Activated T-cell treated with anti-CD3 and anti-CD28 coated beads, Interleukin-2, amount 50 U/mL, for 4 hours (primary cell): ENCODE measurements at regions not wholly inside any gene's neighbourhood (a gene's known extent, or its start where the extent isn't known, plus 50 kb on each side); places are given as distances from the start of the nearest gene placed in this dataset.

Source experiments
- ATAC-seq, 2 donors: fragments of 200-7000 bp; cut with Tn5 transposase; one replicate each; pipeline ENCODE4 v1.10.0; 2021
- DNase-seq: peaks from one replicate; pipeline ENCODE4 v3.0.0-alpha.2; 2020
- H3K27me3 Mint-ChIP-seq: one replicate; pipeline ENCODE4 v1.8.0; 2021; ENCODE audit warnings: low read depth, mixed read lengths
- H3K36me3 Mint-ChIP-seq: one replicate; pipeline ENCODE4 v1.8.0; 2022; ENCODE audit warnings: mixed read lengths; ENCODE audit not compliant: insufficient read depth
- H3K4me1 Mint-ChIP-seq: one replicate; pipeline ENCODE4 v1.8.0; 2021; ENCODE audit warnings: low read depth, mixed read lengths
- H3K4me3 Mint-ChIP-seq: one replicate; pipeline ENCODE4 v1.8.0; 2021; ENCODE audit warnings: mild to moderate bottlenecking, moderate library complexity, mixed read lengths
- H3K9me3 Mint-ChIP-seq: one replicate; pipeline ENCODE4 v1.8.0; 2021; ENCODE audit warnings: mixed read lengths

- Mint-ChIP-seq H3K4me1 (no peaks in the 10 kb centered on the region), H3K36me3 (no peaks in the 10 kb centered on the region), H3K4me3 (no peak overlapping the region), H3K27me3 (no peaks in the 10 kb centered on the region), H3K9me3 (no peaks in the 10 kb centered on the region)
- DNase-seq = no peak
- ATAC-seq = no peak
These were observed 703.2 kb downstream of the HDGFL1 start for GRCh38 chr6:23272536-23272935.

GRCh38 chr6:23277521-23278179 is 708.3 kb downstream of the HDGFL1 start:
- Mint-ChIP-seq H3K27me3 (no peaks in the 10 kb centered on the region), H3K36me3 (no peaks in the 10 kb centered on the region), H3K4me1 (no peaks in the 10 kb centered on the region), H3K4me3 (no peak overlapping the region), H3K9me3 (no peaks in the 10 kb centered on the region)
- ATAC-seq = no peak
- DNase-seq = no peak

GRCh38 chr6:23278180-23278532 is 708.8 kb downstream of the HDGFL1 start:
- no peaks in the 10 kb centered on the region for H3K27me3 Mint-ChIP-seq
- H3K36me3 Mint-ChIP-seq = no peaks in the 10 kb centered on the region
- H3K9me3 Mint-ChIP-seq = no peaks in the 10 kb centered on the region
- ATAC-seq = no peak
- no peak overlapping the region for H3K4me3 Mint-ChIP-seq
- no peaks in the 10 kb centered on the region for H3K4me1 Mint-ChIP-seq
- no peak for DNase-seq

DNA sequence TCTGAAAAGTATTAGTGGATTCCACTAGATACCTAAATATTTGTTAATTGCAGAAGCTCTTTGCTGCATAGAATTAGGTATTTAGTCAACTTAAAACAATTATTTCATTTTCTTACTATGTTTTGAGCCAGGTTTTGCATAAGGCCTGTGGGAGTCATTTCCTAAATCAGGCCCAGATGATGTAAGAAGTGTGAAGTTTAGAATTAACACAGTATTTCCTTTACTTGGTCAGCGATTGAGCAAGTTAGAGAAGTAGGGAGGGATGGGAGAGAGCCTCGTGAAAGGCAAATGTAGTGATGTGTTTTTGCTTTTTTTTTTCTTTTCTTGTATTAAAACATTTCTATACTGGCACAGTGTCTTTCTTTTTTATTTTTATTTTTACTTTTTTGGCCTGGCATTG is 711.1 kb downstream of the HDGFL1 start:
- peaks cover 3% of the 10 kb centered on the region for H3K9me3 Mint-ChIP-seq
- no peak for DNase-seq
- ATAC-seq = no peak
- no peaks in the 10 kb centered on the region for H3K27me3 Mint-ChIP-seq
- H3K36me3 Mint-ChIP-seq = no peaks in the 10 kb centered on the region
- no peaks in the 10 kb centered on the region for H3K4me1 Mint-ChIP-seq
- no peak overlapping the region for H3K4me3 Mint-ChIP-seq

- no peak for DNase-seq
- H3K27me3 Mint-ChIP-seq = no peaks in the 10 kb centered on the region
- H3K36me3 Mint-ChIP-seq = no peaks in the 10 kb centered on the region
- H3K4me1 Mint-ChIP-seq = no peaks in the 10 kb centered on the region
- peaks cover 12% of the 10 kb centered on the region for H3K9me3 Mint-ChIP-seq
- no peak overlapping the region for H3K4me3 Mint-ChIP-seq
- no peak for ATAC-seq
These were observed 713.1 kb downstream of the HDGFL1 start for GRCh38 chr6:23282252-23283021.

DNA sequence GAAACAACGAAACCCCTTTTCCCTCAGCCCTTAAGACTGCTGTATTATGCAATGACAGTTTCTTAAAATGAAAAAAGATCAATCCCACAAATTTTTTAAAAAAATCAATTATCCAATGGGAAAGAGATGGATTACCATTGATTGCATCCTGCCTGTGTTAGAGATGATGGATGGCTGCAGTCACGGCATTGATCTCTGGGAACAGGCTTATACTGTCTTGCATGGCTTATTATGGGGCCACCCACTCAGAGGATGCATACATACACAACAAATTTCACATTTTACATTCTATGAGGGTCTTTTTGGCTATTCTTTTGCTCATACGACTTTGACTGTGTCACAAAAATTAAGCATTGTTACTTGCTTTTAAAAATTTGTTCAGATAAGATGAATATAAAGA is 724.3 kb downstream of the HDGFL1 start:
- no peaks in the 10 kb centered on the region for H3K9me3 Mint-ChIP-seq
- H3K27me3 Mint-ChIP-seq = no peaks in the 10 kb centered on the region
- ATAC-seq = no peak
- no peaks in the 10 kb centered on the region for H3K4me1 Mint-ChIP-seq
- no peaks in the 10 kb centered on the region for H3K36me3 Mint-ChIP-seq
- no peak overlapping the region for H3K4me3 Mint-ChIP-seq
- DNase-seq = no peak

DNA sequence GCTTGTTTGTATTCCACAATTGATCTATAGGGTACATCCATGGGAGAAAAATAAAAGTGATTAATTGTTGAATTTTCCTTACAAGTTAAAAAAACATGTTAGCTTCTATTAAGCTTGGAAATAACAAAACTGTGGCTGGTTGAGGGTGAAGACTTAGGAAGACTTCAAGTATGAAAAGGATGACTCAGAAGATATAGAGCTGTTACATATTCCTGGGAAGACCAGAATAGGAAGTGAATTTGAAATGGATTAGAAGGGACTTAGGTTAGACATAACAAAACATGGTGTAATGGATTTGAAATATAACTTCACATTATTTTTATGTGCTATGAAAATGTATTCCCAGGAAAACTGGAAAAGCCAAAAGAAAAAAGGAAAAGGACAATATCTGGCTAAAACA is 732.2 kb downstream of the HDGFL1 start:
- peaks cover 17% of the 10 kb centered on the region for H3K9me3 Mint-ChIP-seq
- H3K36me3 Mint-ChIP-seq = no peaks in the 10 kb centered on the region
- H3K27me3 Mint-ChIP-seq = no peaks in the 10 kb centered on the region
- no peaks in the 10 kb centered on the region for H3K4me1 Mint-ChIP-seq
- no peak for ATAC-seq
- DNase-seq = no peak
- no peak overlapping the region for H3K4me3 Mint-ChIP-seq

DNA sequence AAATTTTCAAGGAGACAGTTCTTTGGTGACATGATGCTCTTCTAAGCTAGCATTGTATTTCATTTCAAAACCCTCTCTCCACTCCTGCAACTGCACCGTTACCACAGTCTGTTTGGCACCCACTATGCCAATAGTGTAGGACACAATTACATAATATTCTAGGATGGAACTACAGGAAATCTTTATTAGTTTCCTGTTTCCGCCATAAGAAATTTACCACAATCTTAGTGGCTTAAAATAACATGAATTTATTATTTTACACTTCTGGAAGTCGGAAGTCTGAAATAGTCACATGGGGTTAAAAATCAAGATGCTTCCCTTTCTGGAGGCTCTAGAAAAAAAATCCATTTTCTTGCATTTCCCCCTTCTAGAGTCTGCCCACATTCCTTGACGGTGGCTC is 733.1 kb downstream of the HDGFL1 start:
- H3K4me1 Mint-ChIP-seq = no peaks in the 10 kb centered on the region
- no peak overlapping the region for H3K4me3 Mint-ChIP-seq
- H3K36me3 Mint-ChIP-seq = no peaks in the 10 kb centered on the region
- no peaks in the 10 kb centered on the region for H3K27me3 Mint-ChIP-seq
- H3K9me3 Mint-ChIP-seq = peaks cover 17% of the 10 kb centered on the region
- DNase-seq = no peak
- no peak for ATAC-seq

GRCh38 chr6:23305325-23305943 is 736.1 kb downstream of the HDGFL1 start:
- Mint-ChIP-seq H3K4me3 (no peak overlapping the region), H3K4me1 (no peaks in the 10 kb centered on the region), H3K9me3 (peaks cover 29% of the 10 kb centered on the region), H3K27me3 (no peaks in the 10 kb centered on the region), H3K36me3 (no peaks in the 10 kb centered on the region)
- DNase-seq (no peak), ATAC-seq (no peak)

- peaks cover 27% of the 10 kb centered on the region for H3K9me3 Mint-ChIP-seq
- H3K27me3 Mint-ChIP-seq = no peaks in the 10 kb centered on the region
- H3K4me3 Mint-ChIP-seq = no peak overlapping the region
- no peaks in the 10 kb centered on the region for H3K36me3 Mint-ChIP-seq
- no peaks in the 10 kb centered on the region for H3K4me1 Mint-ChIP-seq
- ATAC-seq (no peak), DNase-seq (no peak)
These were observed 737.0 kb downstream of the HDGFL1 start for GRCh38 chr6:23306251-23306950.

- Mint-ChIP-seq H3K9me3 (peaks cover 19% of the 10 kb centered on the region), H3K4me3 (no peak overlapping the region), H3K36me3 (no peaks in the 10 kb centered on the region), H3K4me1 (no peaks in the 10 kb centered on the region), H3K27me3 (no peaks in the 10 kb centered on the region)
- DNase-seq (no peak), ATAC-seq (no peak)
These were observed 738.1 kb downstream of the HDGFL1 start for GRCh38 chr6:23307516-23307915.

- Mint-ChIP-seq H3K4me1 (no peaks in the 10 kb centered on the region), H3K36me3 (no peaks in the 10 kb centered on the region), H3K27me3 (no peaks in the 10 kb centered on the region), H3K9me3 (peaks cover 15% of the 10 kb centered on the region), H3K4me3 (no peak overlapping the region)
- ATAC-seq = no peak
- no peak for DNase-seq
These were observed 738.8 kb downstream of the HDGFL1 start for GRCh38 chr6:23308166-23308565.

GRCh38 chr6:23311211-23311610 is 741.8 kb downstream of the HDGFL1 start:
- ATAC-seq (no peak), DNase-seq (no peak)
- no peaks in the 10 kb centered on the region for H3K27me3 Mint-ChIP-seq
- H3K36me3 Mint-ChIP-seq = no peaks in the 10 kb centered on the region
- H3K4me1 Mint-ChIP-seq = no peaks in the 10 kb centered on the region
- peaks cover 17% of the 10 kb centered on the region for H3K9me3 Mint-ChIP-seq
- H3K4me3 Mint-ChIP-seq = no peak overlapping the region

GRCh38 chr6:23316131-23316530 is 746.8 kb downstream of the HDGFL1 start:
- ATAC-seq (no peak), DNase-seq (no peak)
- Mint-ChIP-seq H3K4me1 (no peaks in the 10 kb centered on the region), H3K9me3 (peaks cover 5% of the 10 kb centered on the region), H3K4me3 (no peak overlapping the region), H3K27me3 (no peaks in the 10 kb centered on the region), H3K36me3 (no peaks in the 10 kb centered on the region)
